GM12878 (cell line): ENCODE measurements at regions not wholly inside any gene's neighbourhood (a gene's known extent, or its start where the extent isn't known, plus 50 kb on each side); places are given as distances from the start of the nearest gene placed in this dataset.

ENCODE experiments used
- ATAC-seq: fragments of 200-7000 bp; cut with Tn5 transposase; 3 replicates; pipeline ENCODE4 v1.9.1; 2020; ENCODE audit warnings: mild to moderate bottlenecking, moderate library complexity
- BruUV-seq: library from RNA; stranded (reverse); fragments of 400-500 nt; replicated peaks from 2 replicates; lab custom pipeline; 2021; lab: Mats Ljungman, UMichigan
- CTCF ChIA-PET: fragments of 300-600 bp; sonication (Branson Sonifier 250); formaldehyde crosslinking; extraction: SDS; loops from one replicate; lab custom pipeline; 2021; ENCODE audit warnings: inconsistent platforms; lab: Yijun Ruan, JAX
- POLR2A ChIA-PET: fragments of 350-600 bp; formaldehyde crosslinking; extraction: SDS; loops from one replicate; lab custom pipeline; 2021; ENCODE audit warnings: inconsistent platforms; lab: Charles Lee
- RAD21 ChIA-PET: fragments of 300-600 bp; sonication (Branson Sonifier 250); formaldehyde crosslinking; loops from one replicate; lab custom pipeline; 2023; ENCODE audit warnings: antibody characterized with exemption; ENCODE audit not compliant: unreplicated experiment; lab: Charles Lee
- SMC1A ChIA-PET: fragments of 300-600 bp; sonication (Branson Sonifier 250); formaldehyde crosslinking; loops from one replicate; lab custom pipeline; 2023; ENCODE audit not compliant: unreplicated experiment, uncharacterized antibody; lab: Charles Lee
- DNase-seq: peaks from one replicate; pipeline ENCODE4 v3.0.0-alpha.2; 2011; ENCODE audit warnings: low read depth, low spot score
- FAIRE-seq: peaks from 3 replicates; lab custom pipeline; 2011; peaks lifted over from hg19 to GRCh38; lab: Jason Lieb, UNC
- H2AFZ ChIP-seq: 2 replicates; pipeline ENCODE4 v1.6.0; 2011; ENCODE audit warnings: low read depth, low read length, control low read depth; ENCODE audit not compliant: control insufficient read depth
- H3K27ac ChIP-seq: 2 replicates; pipeline ENCODE4 v1.5.1; 2011; ENCODE audit warnings: control low read depth; ENCODE audit not compliant: control insufficient read depth, insufficient read depth
- H3K27me3 ChIP-seq, 2 experiments: replicated peaks in 1 of 2; 2 replicates each; pipeline versions ENCODE4 v1.6.0 to v1.6.1; 2011; ENCODE audit warnings: low read length in 1 of 2; ENCODE audit not compliant: control insufficient read depth in 2 of 2, insufficient read depth in 2 of 2
- H3K36me3 ChIP-seq, 2 experiments: 2 replicates each; pipeline ENCODE4 v1.5.1; 2011; ENCODE audit warnings: low read length in 1 of 2; ENCODE audit not compliant: control insufficient read depth in 2 of 2, insufficient read depth in 2 of 2
- H3K4me1 ChIP-seq: 2 replicates; pipeline ENCODE4 v1.6.1; 2011; ENCODE audit warnings: mild to moderate bottlenecking, low read length, moderate library complexity, mixed read lengths; ENCODE audit not compliant: control insufficient read depth, insufficient read depth
- H3K4me2 ChIP-seq: 2 replicates; pipeline ENCODE4 v1.6.0; 2011; ENCODE audit warnings: control low read depth; ENCODE audit not compliant: control insufficient read depth, insufficient read depth
- H3K4me3 ChIP-seq: fragments of 200-600 bp; sonication (generic); 2 replicates; pipeline ENCODE4 v1.5.1; 2016
- H3K79me2 ChIP-seq: 2 replicates; pipeline ENCODE4 v1.6.0; 2011; ENCODE audit warnings: low read length; ENCODE audit not compliant: control insufficient read depth, insufficient read depth
- H3K9ac ChIP-seq: 2 replicates; pipeline ENCODE4 v1.8.0; 2011; ENCODE audit warnings: low read length, control low read depth, mixed read lengths; ENCODE audit not compliant: control insufficient read depth, insufficient read depth
- H3K9me3 ChIP-seq: replicated peaks from 3 replicates; pipeline ENCODE4 v1.5.1; 2011; ENCODE audit warnings: mild to moderate bottlenecking, low read length; ENCODE audit not compliant: control insufficient read depth, insufficient read depth
- H4K20me1 ChIP-seq: 2 replicates; pipeline ENCODE4 v1.6.0; 2011; ENCODE audit not compliant: control insufficient read depth, insufficient read depth
- CEBPZ ChIP-seq: fragments of 150-350 bp; IDR thresholded peaks from 2 replicates; pipeline ENCODE4 v1.6.1; 2016; ENCODE audit warnings: low read depth, low read length
- CREM ChIP-seq: IDR thresholded peaks from 2 replicates; pipeline ENCODE4 v1.6.1; 2014; ENCODE audit warnings: antibody characterized with exemption, low read depth
- CTCF ChIP-seq, 3 experiments: IDR thresholded peaks in 2 of 3; conservative IDR thresholded peaks in 1 of 3; 2 replicates each; pipeline ENCODE4 v1.5.1; 2011; ENCODE audit warnings: low read depth in 3 of 3, low read length in 3 of 3, mild to moderate bottlenecking in 3 of 3, control low read depth in 2 of 3, moderate library complexity in 2 of 3, inconsistent platforms in 1 of 3, mixed read lengths in 1 of 3; ENCODE audit not compliant: control insufficient read depth in 2 of 3, insufficient read depth in 1 of 3; ENCODE audit errors: extremely low read depth in 1 of 3
- DPF2 ChIP-seq: fragments of 450-650 bp; IDR thresholded peaks from 2 replicates; pipeline ENCODE4 v1.6.1; 2017; ENCODE audit warnings: mild to moderate bottlenecking
- EED ChIP-seq: sonication (generic); IDR thresholded peaks from 2 replicates; pipeline ENCODE4 v1.6.1; 2016; ENCODE audit warnings: antibody characterized with exemption, low read depth
- EZH2 ChIP-seq: IDR thresholded peaks from 2 replicates; pipeline ENCODE4 v1.6.1; 2012; ENCODE audit warnings: low read depth, mild to moderate bottlenecking, control low read depth, inconsistent platforms, low read length, borderline replicate concordance; ENCODE audit not compliant: control insufficient read depth
- GABPA ChIP-seq: IDR thresholded peaks from 2 replicates; pipeline ENCODE4 v1.6.1; 2014; ENCODE audit warnings: antibody characterized with exemption, low read depth, mild to moderate bottlenecking, inconsistent platforms
- HSF1 ChIP-seq: fragments of 150-350 bp; IDR thresholded peaks from 2 replicates; pipeline ENCODE4 v1.6.1; 2014; ENCODE audit warnings: mild to moderate bottlenecking, low read depth, low read length
- MYB ChIP-seq: fragments of 150-350 bp; IDR thresholded peaks from 2 replicates; pipeline ENCODE4 v1.6.1; 2014; ENCODE audit warnings: mild to moderate bottlenecking, low read depth, low read length, borderline replicate concordance
- MYC ChIP-seq: IDR thresholded peaks from 2 replicates; pipeline ENCODE4 v1.6.1; 2011; ENCODE audit warnings: mild to moderate bottlenecking, low read length, moderate library complexity, inconsistent platforms; ENCODE audit not compliant: insufficient read depth, insufficient replicate concordance, insufficient read length, severe bottlenecking
- NR2C2 ChIP-seq: IDR thresholded peaks from 2 replicates; pipeline ENCODE4 v1.6.1; 2011; ENCODE audit warnings: borderline replicate concordance, low read depth; ENCODE audit not compliant: control insufficient read depth, insufficient read length
- ZBTB4 ChIP-seq: fragments of 450-650 bp; formaldehyde crosslinking; IDR thresholded peaks from 2 replicates; pipeline ENCODE4 v1.4.0; 2022; ENCODE audit warnings: mild to moderate bottlenecking, moderate library complexity
- WGBS: methylation state at CpG from one replicate; pipeline ENCODE4 v1.1.6; 2016; ENCODE audit warnings: low lambda C conversion rate; ENCODE audit not compliant: insufficient replicate concordance, insufficient coverage; ENCODE audit errors: missing lambda C conversion rate; 5-methylcytosine and 5-hydroxymethylcytosine counted together
- in situ Hi-C: fragments of 300-500 bp; cut with MboI; formaldehyde crosslinking; loops from 9 replicates; pipeline ENCODE4 v1.14.3; 2018; ENCODE audit warnings: mixed read lengths
- intact Hi-C: fragments of 100-400 bp; cut with micrococcal nuclease; formaldehyde crosslinking; loops from one replicate; pipeline ENCODE4 v1.14.2; 2022; ENCODE audit not compliant: unreplicated experiment

GRCh38 chr6:76703786-76704185, 631.3 kb upstream of the IMPG1 start (continued):
- TF ChIP-seq CTCF (IDR thresholded peaks at IDR 0.05 in 2 of 3, conservative IDR thresholded peaks at IDR 0.05 in 1 of 3; ENCODE audit: control insufficient read depth in 2 of 3, extremely low read depth in 1 of 3, insufficient read depth in 1 of 3, low read depth in 3 of 3, low read length in 3 of 3) = no peak
- TF ChIP-seq, all 136 proteins: peak for 0

GRCh38 chr6:76703285-76703684, 630.8 kb upstream of the IMPG1 start:
- ATAC-seq (no peak), DNase-seq (no peak), FAIRE-seq (no peak)
- Histone ChIP-seq H3K27me3 (no peaks in the 10 kb centered on the region), H3K27ac (no peak overlapping the region), H3K4me1 (no peaks in the 10 kb centered on the region), H3K4me2 (no peak overlapping the region), H4K20me1 (no peaks in the 10 kb centered on the region), H2AFZ (no peak overlapping the region), H3K36me3 (no peaks in the 10 kb centered on the region), H3K79me2 (no peaks in the 10 kb centered on the region), H3K9ac (no peak overlapping the region), H3K9me3 (no peaks in the 10 kb centered on the region), H3K4me3 (no peak overlapping the region)
- 25% methylated on average over 2 of the region's 2 CpGs for WGBS
- SMC1A ChIA-PET = no interaction called here
- BruUV-seq = no TSS peak
- CTCF ChIA-PET = no interaction called here
- RAD21 ChIA-PET = no interaction called here
- intact Hi-C loops (no loop called here), in situ Hi-C loops (no loop called here)
- no peak for TF ChIP-seq EED
- TF ChIP-seq EZH2 = no peak
- no peak for TF ChIP-seq MYC
- no peak for TF ChIP-seq GABPA
- no peak for TF ChIP-seq DPF2
- no peak for TF ChIP-seq ZBTB4 (CRISPR knock-in tag)
- no peak for TF ChIP-seq CREM
- no peak for TF ChIP-seq MYB
- TF ChIP-seq CEBPZ = no peak
- TF ChIP-seq NR2C2 = no peak
- TF ChIP-seq HSF1 = no peak
- POLR2A ChIA-PET = no interaction called here
